NCI-H1105 treated with DMSO at 0.1 percent for 48 hours (cell line): ENCODE measurements at regions not wholly inside any gene's neighbourhood (a gene's known extent, or its start where the extent isn't known, plus 50 kb on each side); places are given as distances from the start of the nearest gene placed in this dataset.
"Not testable (repeated sequence)": the region's sequence is repeated elsewhere in the genome, so short reads cannot be mapped to it uniquely, and the experiment has no call there.

Experiments used
- DNase-seq: peaks from one replicate; lab custom pipeline; 2025; lab: John Stamatoyannopoulos, UW

DNA sequence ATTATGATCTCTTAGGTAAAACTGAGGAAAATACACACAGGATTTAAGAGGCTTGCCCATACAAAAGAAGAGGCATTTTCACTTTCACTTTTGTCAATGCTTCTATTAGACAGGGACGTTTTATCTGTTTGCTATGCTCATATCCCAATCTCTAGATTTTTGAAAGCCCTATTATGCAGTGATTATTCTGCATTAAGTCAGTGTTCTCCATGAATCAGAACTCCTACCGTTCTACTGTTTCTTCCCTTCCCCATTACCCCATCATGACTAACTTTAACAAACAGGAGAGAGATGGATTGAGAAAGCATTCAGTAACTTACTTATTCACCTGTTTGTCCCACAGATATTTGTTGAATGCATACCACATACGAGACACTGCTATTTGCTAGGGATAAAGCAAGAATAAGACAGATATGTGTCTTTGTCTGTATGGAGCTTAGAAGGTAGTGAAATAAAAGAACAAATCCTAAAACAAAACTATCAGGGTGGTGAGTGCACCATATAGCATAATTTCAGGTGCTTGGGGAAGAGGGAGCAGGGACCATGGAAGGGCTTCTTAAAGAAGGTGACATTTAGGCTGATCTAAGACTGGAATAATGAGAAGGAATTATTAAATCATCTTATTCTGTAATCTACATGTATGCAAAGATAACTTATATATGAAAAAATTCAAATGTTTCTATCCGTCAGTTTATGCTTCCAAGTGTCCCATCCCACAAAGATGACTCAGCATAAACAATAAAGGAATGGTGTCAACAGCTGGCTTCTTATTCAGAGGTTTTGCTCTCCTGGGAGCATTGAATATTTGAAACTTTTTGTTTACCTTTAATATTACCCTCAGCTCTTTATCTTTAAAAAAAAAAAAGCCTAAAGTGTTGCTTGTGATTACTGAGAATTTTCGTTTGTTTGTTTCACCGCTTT is 328.1 kb downstream of the HINT1 start:
- no peak for DNase-seq

DNA sequence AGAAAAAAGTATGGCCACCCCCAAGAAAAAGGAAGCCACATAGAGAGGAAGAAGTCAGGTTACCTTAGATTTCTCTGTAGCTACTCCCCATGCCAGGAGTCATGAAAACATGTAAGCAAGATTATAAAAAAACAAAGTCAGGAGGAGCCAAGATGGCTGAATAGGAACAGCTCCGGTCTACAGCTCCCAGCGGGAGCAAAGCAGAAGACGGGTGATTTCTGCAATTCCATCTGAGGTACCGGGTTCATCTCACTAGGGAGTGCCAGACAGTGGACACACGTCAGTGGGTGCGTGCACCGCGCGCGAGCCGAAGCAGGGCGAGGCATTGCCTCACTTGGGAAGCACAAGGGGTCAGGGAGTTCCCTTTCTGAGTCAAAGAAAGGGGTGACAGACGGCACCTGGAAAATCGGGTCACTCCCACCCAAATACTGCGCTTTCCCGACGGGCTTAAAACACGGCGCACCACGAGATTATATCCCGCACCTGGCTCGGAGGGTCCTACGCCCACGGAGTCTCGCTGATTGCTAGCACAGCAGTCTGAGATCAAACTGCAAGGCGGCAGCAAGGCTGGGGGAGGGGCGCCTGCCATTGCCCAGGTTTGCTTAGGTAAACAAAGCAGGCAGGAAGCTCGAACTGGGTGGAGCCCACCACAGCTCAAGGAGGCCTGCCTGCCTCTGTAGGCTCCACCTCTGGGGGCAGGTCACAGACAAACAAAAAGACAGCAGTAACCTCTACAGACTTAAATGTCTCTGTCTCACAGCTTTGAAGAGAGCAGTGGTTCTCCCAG is 347.3 kb downstream of the HINT1 start:
- peak; percentile 0 for DNase-seq

DNA sequence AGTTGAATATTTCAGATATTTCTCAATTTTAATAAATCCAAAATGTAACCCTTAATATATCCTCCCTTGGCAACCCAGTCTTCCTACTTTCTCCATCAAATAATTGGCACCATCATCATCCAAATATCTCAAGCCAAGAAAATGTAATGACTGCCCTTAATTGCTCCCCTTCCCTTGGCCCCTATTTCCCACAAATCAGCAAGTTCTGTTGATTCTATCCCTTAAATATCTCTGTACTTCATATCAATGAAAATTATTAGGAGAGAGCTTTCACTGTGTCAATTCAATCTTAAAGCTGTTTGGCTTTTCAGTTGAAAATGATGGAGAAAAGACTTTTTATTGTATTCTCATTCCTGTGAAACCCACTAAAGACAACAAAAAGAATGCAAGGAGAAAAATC is 349.8 kb downstream of the HINT1 start:
- DNase-seq: no peak

DNA sequence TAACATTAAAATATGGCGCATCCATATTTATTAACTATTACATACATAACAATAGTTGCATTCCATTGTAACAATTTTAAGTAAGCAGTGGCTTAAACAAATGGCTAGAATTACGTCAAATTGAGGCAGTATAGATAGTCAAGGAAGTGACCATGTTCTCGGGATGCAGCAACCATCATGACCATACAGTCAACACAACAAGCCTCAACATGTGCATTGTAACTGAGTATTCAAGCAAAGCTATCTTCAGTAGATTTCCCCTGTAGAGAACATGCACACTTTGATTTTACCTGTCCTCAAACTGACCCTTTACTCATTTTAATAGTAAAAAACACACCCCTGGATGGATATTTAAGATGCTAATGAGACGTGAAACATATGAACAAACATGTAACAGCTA is 356.4 kb downstream of the HINT1 start:
- DNase-seq: no peak

DNA sequence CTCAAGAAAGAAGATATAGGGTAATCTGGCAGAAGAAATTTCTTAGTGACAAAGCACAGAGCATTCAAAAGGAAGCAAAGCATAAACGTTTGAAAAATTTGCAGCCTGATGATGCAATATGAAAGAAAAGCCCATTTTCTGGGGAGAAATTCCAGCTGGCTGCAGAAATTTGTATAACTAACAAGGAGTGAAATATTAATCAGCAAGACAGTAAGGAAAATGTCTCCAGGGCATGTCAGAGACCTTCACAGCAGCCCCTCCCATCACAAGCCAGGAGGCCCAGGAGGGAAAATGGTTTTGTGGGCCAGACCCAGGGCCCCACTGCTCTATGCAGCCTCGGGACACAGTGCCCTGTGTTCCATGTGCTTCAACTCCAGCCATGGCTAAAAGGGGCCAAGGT is 359.4 kb downstream of the HINT1 start:
- DNase-seq: no peak

DNA sequence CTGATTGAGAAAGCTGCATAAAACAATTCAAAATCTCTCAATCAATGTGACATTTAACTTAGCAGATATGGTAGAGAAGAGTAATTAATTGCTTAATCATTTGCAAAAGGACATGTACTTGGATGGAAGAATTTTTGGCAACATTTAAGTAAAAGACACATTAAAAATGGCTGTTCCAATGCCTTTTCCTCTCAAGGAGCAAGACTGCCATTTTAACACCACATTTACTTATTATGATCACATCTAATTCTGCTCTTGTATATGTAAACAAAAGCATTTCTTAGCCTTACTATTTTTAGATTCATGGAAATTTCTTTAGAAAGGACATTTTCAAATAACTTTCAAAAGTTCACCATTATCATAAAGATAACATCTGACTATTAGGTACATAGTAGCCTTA is 360.0 kb downstream of the HINT1 start:
- no peak for DNase-seq

DNA sequence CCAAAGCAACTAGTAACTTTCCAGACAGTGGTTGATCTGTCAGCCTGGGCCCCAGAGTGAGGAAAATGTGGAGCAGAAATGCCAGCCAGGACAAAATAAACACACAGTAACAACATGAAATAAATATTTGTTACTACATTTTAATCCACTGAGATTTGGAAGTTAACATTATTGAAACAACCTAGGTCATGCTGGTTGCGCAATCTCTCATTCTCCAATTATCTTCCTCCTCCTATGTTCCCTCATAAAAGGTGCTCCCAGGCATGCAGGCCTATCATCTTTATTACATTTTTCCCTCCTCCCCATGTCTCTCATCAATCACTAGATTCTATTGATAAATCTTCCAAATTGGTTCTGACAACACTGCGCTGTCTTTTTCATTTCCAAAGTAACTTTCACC is 363.1 kb downstream of the HINT1 start:
- no peak for DNase-seq

DNA sequence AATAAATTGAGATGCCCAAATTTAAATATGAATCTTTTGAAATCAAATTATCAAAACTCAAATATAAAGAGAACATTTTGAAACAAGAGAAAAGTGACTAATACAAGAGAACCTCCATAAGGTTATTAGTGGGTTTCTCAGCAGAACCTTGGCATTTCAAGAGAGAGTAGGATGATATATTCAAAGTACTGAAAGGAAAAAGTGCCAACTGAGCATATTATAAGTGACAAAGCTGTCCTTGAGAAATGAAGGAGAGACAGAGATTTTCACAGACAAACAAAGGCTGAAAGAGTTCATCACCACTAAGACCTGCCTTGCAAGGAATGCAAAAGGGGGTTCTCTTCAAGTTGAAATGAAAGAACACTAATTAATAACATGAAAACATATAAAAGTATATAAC is 366.0 kb downstream of the HINT1 start:
- DNase-seq: no peak

DNA sequence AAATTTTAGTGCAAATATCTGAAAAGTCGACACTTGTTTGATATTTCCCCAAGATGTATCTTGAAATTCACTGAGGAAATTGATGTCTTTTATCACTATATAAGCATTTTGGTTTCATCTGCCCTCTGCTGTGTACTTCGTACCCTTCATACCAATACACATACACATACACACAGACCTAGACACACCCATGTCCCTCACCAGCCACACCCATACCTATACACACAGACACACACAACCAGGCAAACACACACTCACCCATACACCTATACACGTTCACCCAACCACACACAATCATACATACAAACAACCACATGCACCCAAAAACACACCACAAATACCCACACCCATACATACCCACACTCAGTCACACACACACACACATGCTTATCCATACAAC is 367.8 kb downstream of the HINT1 start:
- DNase-seq: no peak

DNA sequence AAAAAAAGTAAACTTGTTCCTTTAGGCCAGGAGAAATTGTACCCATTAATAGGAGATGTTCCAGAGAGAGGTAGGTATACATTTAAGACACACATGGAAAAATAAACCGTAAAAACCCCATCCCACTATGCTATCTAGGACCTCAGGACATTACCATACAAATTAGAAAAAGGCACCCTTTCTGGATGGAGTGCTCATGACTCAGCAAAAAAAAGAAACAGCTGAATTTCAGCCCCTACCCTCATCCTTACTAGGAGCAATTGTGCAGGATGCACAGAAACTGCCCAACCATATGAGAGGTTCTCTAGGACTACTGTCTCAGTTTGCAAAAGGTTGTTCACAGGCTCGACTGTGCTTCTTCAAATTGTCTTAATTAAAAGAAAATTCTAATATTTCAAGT is 368.2 kb downstream of the HINT1 start:
- DNase-seq: no peak

DNA sequence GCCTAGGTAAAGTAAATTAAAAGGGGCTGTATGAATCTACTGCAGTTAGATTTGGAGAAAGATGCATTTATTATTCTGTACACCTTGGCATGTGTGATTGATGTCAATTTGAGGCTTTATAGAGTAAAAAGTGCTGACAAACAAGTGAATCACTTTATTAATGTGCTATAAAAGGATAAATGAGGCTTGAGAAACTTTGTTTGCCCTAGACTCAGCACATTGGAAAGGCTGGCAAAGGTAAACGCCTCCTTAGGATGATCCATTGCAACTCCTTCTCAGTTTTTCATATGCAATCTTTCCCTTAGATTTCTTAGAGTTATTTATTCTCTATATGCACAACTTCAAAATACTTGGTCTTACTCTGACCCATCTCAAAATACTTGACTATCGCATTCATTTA is 369.0 kb downstream of the HINT1 start:
- DNase-seq: no peak

DNA sequence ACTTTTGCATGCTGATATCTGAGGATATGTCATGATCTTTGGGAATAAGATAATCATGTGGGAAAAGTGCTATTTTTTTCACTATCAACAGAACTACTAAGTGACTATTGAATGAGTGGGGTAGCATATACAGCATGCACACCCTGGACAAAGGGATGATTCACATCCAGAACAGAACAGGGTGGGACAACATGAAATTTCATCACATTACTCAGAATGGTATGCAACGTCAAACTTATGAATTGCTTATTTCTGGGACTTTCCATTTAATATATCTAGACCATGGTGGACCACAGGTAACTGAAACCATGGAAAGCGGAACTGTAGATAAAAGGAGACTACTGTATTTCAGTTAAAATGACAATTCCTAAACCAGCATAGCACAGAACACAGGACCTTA is 370.0 kb downstream of the HINT1 start:
- no peak for DNase-seq

DNA sequence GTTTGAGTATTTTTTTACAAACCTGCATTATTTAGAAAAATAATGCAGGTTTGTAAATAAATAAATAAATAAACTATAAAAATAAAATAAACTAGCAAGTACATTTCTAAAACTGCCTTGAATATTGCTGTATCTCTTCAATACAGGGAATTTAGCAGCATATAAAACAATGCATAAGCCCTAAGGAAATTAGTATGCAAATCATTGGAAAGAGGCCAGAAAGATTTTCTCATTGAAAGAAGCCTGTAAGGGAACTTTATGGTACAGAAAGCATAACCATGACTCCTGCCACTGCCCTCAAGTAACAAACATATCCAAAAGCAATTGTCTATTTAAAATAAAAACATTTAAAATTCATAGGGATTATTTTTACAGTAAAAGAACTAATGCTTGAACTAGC is 387.3 kb downstream of the HINT1 start:
- no peak for DNase-seq

DNA sequence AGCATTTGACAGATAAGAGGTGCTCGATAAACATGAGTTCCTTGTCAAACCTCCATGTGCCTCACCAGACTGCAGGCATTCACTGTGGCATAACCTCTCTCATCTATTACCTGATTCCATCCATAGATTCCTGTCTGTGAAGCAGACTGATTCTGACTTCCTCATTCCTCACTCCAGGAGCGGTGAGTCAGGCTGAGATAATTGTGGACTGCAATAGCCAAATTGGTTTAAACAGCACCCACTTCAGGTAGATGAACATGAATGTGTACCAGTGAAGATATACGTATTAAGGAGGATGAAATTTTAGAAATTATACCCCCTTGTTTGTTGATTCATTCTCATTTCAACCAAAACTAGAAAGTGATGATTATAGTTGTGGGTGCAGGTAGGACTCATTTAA is 391.2 kb downstream of the HINT1 start:
- no peak for DNase-seq

DNA sequence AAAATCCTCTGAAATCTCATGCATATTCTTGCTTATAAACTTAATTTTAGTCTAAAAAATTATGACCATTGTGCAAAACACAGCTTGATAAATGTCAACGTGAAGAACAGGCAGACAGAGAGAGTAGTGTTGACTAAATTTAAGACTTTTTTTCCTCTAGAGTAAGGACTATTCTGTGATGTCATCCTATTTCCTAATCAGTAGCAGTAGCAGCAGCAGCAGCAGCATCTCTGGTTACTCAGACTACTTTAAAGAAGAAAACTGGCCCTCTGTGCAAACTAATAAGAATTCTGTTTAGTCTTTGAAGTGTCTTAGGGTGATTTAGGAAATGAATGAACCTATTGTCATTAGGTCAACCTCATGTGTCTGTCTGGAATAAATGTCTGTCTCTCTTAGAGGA is 403.0 kb downstream of the HINT1 start:
- no peak for DNase-seq

DNA sequence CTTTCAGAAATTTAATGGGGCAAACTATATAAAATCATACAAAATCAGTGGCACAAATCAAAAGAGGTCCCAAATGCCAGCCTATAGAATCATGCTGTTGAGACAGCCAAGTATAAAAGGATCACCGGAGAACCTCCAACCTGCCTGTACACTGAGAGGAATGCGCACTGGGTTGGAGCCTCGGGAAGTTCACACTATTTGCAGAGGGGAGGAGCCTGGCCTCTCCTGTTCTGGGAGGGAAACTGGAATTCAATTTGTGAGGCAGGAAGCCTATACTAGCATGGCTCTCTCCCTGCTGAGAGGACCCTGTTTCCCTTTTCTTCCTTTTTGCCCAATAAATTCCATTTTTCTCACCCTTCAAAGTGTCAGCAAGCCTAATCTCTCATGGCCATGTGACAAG is 406.0 kb downstream of the HINT1 start:
- DNase-seq: no peak

DNA sequence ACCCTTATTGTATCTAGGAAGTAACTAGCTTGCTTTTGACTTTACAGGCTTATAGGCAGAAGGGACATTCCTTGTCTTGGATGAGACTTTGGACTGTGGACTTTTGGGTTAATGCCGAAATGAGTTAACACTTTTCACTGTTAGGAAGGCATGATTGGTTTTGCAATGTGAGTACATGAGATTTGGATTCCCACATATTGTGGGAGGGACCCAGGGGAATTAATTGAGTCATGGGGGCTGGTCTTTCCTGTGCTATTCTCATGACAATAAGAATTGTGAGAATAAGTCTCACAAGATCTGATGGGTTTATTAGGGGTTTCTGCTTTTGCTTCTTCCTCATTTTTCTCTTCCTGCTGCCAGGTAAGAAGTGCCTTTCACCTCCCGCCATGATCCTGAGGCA is 417.5 kb downstream of the HINT1 start:
- DNase-seq: no peak

DNA sequence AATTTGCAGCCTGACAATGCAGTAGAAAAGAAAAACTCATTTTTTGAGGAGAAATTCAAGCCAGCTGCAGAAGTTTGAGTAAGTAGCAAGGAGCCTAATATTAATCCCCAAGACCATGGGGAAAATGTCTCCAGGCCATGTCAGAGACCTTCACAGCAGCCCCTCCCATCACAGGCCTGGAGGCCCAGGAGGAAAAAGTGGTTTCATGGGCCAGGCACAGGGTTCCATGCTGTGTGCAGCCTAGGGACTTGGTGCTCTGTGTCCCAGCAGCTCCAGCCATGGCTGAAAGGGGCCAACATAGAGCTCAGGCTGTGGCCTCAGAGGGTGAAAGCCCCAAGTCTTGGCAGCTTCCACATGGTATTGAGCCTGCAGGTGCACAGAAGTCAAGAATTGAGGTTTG is 418.4 kb downstream of the HINT1 start:
- not testable (repeated sequence) for DNase-seq

DNA sequence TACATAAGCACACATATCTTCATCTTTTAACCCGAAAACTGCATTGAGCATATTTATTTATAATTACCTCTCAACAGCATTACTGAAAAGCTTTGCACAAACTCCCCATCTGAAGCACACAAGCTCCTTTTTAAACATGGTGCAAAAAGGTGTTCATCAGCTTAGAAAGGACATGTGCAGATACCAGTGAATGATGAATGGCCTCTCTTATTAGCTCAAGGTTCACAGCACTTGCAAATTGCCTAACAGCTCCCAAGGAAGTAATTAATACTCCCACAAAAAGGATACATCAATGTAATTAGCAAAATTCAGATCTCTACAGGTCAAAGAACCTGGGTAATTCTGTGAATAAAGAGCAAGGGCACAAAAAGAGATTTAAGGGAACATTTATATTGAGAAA is 422.0 kb downstream of the HINT1 start:
- no peak for DNase-seq

DNA sequence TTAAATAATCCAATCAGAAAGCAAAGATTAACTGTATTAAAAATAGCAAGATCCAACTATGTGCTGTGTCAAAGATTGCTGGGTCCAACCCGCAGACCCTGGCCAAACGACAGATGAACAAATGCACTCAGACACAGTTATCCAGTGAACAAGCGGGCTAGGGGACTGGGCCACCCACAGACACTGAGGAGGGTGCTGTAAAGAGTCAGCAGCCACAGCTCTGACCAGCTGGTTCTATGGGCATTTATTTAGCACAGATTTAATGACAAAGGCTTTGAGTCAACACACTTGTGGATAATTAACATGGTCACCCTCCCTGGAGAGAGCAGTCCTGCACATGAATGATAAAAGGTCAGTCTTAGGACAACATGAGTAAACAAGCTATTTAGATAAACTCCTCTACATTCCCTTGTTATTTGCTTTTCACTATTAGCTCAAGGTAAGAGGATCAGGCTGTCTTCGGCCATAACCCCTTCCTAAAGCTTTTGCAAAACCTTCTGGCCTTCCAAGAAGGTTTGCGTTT is 424.9 kb downstream of the HINT1 start:
- DNase-seq: no peak

DNA sequence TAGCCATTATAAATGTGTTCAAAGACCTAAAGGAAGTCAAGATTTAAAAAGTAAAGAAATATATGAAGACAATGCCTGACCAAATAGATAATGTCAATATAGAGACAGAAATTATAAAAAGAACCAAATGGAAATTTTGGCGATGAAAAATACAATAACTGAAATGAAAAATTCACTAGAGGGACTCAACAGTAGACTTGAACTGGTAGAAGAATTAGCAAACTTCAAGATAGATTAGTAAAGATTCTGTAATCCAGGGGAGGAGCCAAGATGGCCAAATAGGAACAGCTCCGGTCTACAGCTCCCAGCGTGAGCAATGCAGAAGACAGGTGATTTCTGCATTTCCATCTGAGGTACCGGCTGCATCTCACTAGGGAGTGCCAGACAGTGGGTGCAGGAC is 433.2 kb downstream of the HINT1 start:
- no peak for DNase-seq

DNA sequence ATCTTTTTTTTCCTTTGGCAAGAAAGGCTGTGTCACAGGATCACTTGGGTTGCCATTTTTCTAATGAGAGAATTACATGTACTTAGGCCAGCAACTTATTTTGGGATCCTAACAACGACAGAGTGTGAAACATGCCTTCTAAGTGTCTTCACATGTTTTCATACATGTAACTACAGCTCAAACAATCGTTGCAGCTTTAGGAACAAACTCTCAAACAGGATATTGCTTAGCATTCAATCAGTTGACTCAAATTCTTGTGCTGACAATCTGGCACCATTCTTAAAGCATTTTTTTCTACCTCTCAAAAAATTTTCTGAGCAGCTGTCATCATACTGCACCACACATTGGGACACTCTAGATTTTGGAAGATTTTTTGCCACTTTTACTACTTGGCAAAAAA is 435.5 kb downstream of the HINT1 start:
- DNase-seq: no peak

DNA sequence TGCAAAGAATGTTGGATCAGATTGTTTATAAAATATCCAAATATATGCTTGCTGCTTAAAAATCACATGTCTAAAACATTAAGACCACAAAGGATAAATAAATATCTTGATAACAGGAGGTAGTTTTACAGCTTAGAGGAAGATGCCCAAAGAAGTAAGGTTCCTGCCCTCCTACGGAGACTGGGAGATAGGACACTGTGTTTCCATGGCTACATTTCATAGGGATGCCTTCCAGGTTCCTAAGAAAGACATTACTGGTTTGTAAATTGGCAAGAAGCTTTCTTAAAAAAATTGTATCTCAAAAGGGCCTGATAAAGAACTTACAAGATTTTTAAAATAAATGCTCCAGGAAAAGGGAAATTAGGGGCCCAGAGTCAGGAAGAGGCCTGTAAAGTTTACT is 437.2 kb downstream of the HINT1 start:
- no peak for DNase-seq
